ENCODE measurements at regions not wholly inside any gene's neighbourhood (a gene's known extent, or its start where the extent isn't known, plus 50 kb on each side); places are given as distances from the start of the nearest gene placed in this dataset.

DNA sequence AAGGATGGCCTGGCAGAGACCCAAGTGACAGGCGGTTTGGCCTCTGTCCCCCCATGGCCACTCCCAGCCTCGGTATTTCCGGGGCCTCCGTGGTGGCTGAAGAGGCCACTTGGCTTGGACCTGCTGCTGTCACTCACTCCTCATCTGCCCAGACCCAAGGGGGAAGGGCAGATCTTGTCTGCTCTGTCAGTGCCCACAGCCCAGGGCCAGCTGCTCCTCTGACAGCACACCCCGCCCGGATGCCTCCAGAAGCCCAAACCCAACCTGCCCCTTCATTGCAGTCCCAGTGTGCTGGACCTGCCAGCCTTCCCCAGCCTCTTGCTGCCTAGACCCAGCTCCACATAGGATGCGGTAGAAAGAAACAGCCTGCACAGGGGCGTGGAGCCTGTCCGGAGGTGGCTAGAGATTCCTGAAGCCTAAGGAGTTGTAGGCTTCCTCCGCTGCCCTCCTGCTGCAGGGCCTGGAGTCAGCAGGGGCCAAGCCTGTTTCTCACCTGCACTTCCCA is 52.0 kb downstream of the MAGEF1 start:
- TF ChIP-seq, protein P1, sequence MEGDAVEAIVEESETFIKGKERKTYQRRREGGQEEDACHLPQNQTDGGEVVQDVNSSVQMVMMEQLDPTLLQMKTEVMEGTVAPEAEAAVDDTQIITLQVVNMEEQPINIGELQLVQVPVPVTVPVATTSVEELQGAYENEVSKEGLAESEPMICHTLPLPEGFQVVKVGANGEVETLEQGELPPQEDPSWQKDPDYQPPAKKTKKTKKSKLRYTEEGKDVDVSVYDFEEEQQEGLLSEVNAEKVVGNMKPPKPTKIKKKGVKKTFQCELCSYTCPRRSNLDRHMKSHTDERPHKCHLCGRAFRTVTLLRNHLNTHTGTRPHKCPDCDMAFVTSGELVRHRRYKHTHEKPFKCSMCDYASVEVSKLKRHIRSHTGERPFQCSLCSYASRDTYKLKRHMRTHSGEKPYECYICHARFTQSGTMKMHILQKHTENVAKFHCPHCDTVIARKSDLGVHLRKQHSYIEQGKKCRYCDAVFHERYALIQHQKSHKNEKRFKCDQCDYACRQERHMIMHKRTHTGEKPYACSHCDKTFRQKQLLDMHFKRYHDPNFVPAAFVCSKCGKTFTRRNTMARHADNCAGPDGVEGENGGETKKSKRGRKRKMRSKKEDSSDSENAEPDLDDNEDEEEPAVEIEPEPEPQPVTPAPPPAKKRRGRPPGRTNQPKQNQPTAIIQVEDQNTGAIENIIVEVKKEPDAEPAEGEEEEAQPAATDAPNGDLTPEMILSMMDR (IDR thresholded peaks at IDR 0.05; ENCODE audit: low read depth, low read length, missing control alignments): no peak

DNA sequence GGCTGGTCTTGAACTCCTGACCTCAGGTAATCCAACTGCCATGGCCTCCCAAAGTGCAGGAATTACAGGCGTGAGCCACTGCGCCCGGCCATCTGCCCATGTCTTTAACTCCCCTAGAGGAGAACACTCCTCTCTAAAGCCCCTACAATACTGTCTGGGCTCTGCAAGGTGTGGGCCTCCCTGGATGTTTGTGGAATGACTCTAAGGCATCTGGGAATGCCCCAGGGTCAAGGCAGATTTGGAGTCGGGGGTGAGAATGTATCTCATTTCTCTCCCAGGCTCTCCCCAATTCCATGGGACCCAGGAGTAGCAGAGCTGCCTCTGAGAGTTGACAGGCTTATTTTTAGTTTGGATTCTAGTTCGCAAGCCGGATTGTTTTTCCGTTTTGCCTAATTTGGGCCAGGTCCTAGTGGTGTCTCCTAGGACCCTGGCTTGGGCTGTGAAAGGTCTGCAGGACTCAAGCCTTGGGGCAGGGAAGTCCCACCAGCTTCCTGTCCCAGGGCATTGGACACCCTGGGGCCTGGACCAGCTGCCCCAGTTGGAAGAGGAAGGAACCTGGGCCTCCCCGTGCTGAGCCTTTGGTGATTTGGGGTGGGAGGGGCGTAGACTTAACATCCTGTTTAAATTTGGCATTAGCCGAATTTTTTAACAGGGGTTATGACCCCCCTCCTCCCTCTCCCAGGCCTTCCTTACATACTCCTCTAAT is 53.5 kb downstream of the MAGEF1 start:
- in situ Hi-C loops (cut with HindIII; ENCODE audit: low sequenced_read_pairs): loop anchor here (5.0 kb wide), 1 partner anchor 74 kb away; no protein-coding TSS in a partner anchor
- no peak for DNase-seq (ENCODE audit: low read depth)
- TF ChIP-seq, protein P1 (IDR thresholded peaks at IDR 0.05; ENCODE audit: low read depth, low read length, missing control alignments): no peak
- no peak overlapping the region for H3K4me3 ChIP-seq (ENCODE audit: low read depth, low read length)

More for the DNA sequence above, 52.0 kb downstream of the MAGEF1 start:
- H3K4me3 ChIP-seq (ENCODE audit: low read depth, low read length): no peak overlapping the region
- DNase-seq (ENCODE audit: low read depth): no peak
- in situ Hi-C loops (cut with HindIII; ENCODE audit: low sequenced_read_pairs): loop anchor here (5.0 kb wide), 1 partner anchor 72 kb away; no protein-coding TSS in a partner anchor

- DNase-seq (ENCODE audit: low read depth): peak; percentile 23
- TF ChIP-seq, protein P1 (IDR thresholded peaks at IDR 0.05; ENCODE audit: low read depth, low read length, missing control alignments): no peak
- H3K4me3 ChIP-seq (ENCODE audit: low read depth, low read length): no peak overlapping the region
- in situ Hi-C loops (cut with HindIII; ENCODE audit: low sequenced_read_pairs): loop anchor here (5.0 kb wide), 1 partner anchor 75 kb away; no protein-coding TSS in a partner anchor
Measured at GRCh38 chr3:184656829-184657681, 54.8 kb downstream of the MAGEF1 start.

DNA sequence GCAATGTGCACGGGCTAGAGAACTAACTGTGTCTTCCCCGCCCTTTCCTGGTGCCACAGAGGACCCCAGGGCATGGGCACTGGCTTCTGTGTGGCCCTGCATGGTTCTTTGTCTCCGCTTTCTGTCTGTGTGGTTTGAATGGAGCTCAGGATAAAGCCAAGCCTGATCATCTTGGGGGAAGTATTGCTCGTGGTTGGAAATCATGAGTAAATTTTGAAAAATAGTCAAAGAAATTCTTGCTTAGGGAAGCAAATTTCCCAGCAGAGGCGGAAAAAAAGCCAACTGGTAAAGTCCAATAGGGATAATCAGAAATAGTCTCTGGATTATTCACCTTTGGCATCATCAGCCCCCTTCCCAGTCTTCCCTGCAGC is 55.4 kb downstream of the MAGEF1 start:
- no peak for DNase-seq (ENCODE audit: low read depth)
- TF ChIP-seq, protein P1 (IDR thresholded peaks at IDR 0.05; ENCODE audit: low read depth, low read length, missing control alignments): no peak
- in situ Hi-C loops (cut with HindIII; ENCODE audit: low sequenced_read_pairs): loop anchor here (5.0 kb wide), 1 partner anchor 76 kb away; no protein-coding TSS in a partner anchor
- H3K4me3 ChIP-seq (ENCODE audit: low read depth, low read length): no peak overlapping the region

DNA sequence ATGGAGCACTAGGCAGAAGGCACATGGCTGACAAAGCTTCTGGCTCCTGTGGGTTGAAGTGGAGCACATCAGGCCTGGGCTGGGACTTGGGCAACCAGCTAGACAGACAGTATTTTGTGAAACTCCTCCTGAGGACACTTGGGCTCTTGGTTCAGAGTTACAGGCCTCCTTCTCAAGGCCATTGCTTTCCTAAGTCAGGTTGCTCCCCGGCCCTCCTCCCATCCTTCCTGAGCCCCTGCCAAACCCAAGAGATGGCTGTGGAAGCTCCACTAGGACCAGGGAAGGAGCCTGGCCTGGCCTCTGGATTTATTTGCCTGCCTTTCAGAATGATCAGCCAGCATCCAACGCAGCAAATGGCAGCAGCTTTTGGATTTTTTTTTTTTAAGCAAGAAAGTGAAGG is 56.3 kb downstream of the MAGEF1 start:
- no peak for DNase-seq (ENCODE audit: low read depth)
- in situ Hi-C loops (cut with HindIII; ENCODE audit: low sequenced_read_pairs): loop anchor here (5.0 kb wide), 1 partner anchor 77 kb away; no protein-coding TSS in a partner anchor
- TF ChIP-seq, protein P1 (IDR thresholded peaks at IDR 0.05; ENCODE audit: low read depth, low read length, missing control alignments): no peak
- no peak overlapping the region for H3K4me3 ChIP-seq (ENCODE audit: low read depth, low read length)

- in situ Hi-C loops (cut with HindIII; ENCODE audit: low sequenced_read_pairs): no loop called here
- TF ChIP-seq, protein P1 (IDR thresholded peaks at IDR 0.05; ENCODE audit: low read depth, low read length, missing control alignments): no peak
- no peak overlapping the region for H3K4me3 ChIP-seq (ENCODE audit: low read depth, low read length)
- DNase-seq (ENCODE audit: low read depth): no peak
Measured at GRCh38 chr3:184654375-184654774, 57.5 kb downstream of the MAGEF1 start.

Data from astrocyte of the cerebellum (primary cell).